ENCODE measurements at regions not wholly inside any gene's neighbourhood (a gene's known extent, or its start where the extent isn't known, plus 50 kb on each side); places are given as distances from the start of the nearest gene placed in this dataset.
"Not testable (repeated sequence)": the region's sequence is repeated elsewhere in the genome, so short reads cannot be mapped to it uniquely, and the experiment has no call there.

DNA sequence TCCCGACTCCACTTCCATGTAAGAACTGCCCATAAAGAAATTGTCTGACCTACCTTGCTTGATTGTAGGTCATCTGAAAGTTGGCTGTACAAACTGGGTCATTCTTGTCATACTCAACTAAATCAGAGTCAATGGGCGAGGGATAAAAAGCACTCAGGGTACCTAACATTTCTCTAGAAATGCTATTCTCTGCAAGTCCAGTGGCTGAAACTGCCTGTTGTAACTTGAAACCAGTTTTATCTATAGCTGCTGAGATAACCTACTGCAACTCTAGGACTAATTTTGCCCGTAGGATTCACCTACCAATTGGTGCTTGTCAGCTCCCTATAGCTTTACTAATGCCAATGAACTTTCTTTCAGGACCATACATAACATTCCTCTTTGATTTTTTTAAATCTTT lies 100.1 kb upstream of the GRIN2A start:
- H3K79me2 ChIP-seq (ENCODE audit: control insufficient read depth, insufficient read depth, low read length): no peaks in the 10 kb centered on the region
- ChIA-PET CTCF (no interaction called here), POLR2A (no interaction called here)

DNA sequence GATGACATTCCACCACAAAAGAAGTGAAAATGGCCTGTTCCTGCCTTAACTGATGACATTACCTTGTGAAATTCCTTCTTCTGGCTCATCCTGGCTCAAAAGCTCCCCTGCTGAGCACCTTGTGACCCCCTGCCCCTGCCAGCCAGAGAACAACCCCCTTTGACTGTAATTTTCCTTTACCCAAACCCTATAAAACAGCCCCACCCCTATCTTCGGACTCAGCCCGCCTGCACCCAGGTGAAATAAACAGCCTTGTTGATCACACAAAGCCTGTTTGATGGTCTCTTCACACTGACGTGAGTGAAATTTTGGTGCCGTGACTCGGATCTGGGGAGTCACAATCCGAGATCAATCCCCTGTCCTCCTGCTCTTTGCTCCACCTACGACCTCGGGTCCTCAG lies 101.0 kb upstream of the GRIN2A start:
- WGBS (ENCODE audit: insufficient coverage): 96% methylated on average over 8 of the region's 8 CpGs

More for the DNA sequence above, 100.1 kb upstream of the GRIN2A start:
- H3K9me3 ChIP-seq (ENCODE audit: control extremely low read depth in 1 of 3, control insufficient read depth in 2 of 3, insufficient read depth in 1 of 3, low read length in 2 of 3): peaks cover 0 to 15% (median 5%) of the 10 kb centered on the region in 3 donors
- no peaks in the 10 kb centered on the region for H4K20me1 ChIP-seq (ENCODE audit: control insufficient read depth, insufficient read depth, low read length, poor library complexity, severe bottlenecking)
- intact Hi-C loops (cut with micrococcal nuclease): no loop called here
- Mint-ChIP-seq H3K9me3 (ENCODE audit: insufficient read depth) (peaks cover 2% of the 10 kb centered on the region), H3K4me1 (peaks cover 3% of the 10 kb centered on the region), H3K4me3 (no peak overlapping the region), H3K27ac (no peak overlapping the region), H3K27me3 (no peaks in the 10 kb centered on the region)
- H3K27ac ChIP-seq (ENCODE audit: low read length in 2 of 2): no peak overlapping the region
- H2AFZ ChIP-seq (ENCODE audit: insufficient read depth, low read depth, low read length, poor library complexity, severe bottlenecking): no peak overlapping the region
- ATAC-seq (ENCODE audit: low read depth) (no peak), DNase-seq (no peak)
- no peak overlapping the region for H3K9ac ChIP-seq (ENCODE audit: low read length)
- H3K4me2 ChIP-seq (replicated peaks; ENCODE audit: low read depth, low read length, poor library complexity, severe bottlenecking): no peak overlapping the region
- TF ChIP-seq EZH2 (IDR thresholded peaks at IDR 0.05; ENCODE audit: borderline replicate concordance, insufficient read depth, low read depth, low read length, poor library complexity, severe bottlenecking): no peak
- TF ChIP-seq, protein P1, sequence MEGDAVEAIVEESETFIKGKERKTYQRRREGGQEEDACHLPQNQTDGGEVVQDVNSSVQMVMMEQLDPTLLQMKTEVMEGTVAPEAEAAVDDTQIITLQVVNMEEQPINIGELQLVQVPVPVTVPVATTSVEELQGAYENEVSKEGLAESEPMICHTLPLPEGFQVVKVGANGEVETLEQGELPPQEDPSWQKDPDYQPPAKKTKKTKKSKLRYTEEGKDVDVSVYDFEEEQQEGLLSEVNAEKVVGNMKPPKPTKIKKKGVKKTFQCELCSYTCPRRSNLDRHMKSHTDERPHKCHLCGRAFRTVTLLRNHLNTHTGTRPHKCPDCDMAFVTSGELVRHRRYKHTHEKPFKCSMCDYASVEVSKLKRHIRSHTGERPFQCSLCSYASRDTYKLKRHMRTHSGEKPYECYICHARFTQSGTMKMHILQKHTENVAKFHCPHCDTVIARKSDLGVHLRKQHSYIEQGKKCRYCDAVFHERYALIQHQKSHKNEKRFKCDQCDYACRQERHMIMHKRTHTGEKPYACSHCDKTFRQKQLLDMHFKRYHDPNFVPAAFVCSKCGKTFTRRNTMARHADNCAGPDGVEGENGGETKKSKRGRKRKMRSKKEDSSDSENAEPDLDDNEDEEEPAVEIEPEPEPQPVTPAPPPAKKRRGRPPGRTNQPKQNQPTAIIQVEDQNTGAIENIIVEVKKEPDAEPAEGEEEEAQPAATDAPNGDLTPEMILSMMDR (IDR thresholded peaks at IDR 0.05): no peak
- WGBS (ENCODE audit: insufficient coverage): 90% methylated on average over 2 of the region's 3 CpGs
- H3K4me3 ChIP-seq (ENCODE audit: control extremely low read depth in 1 of 5, extremely low read depth in 1 of 5, insufficient read depth in 1 of 5, low read depth in 2 of 5, low read length in 4 of 5): no peak overlapping the region
- H3K36me3 ChIP-seq (replicated peaks in 1 of 2; ENCODE audit: control extremely low read depth in 1 of 2, control insufficient read depth in 1 of 2, extremely low read depth in 1 of 2, insufficient read depth in 2 of 2, low read length in 1 of 2): no peaks in the 10 kb centered on the region
- peaks cover 0 to 3% of the 10 kb centered on the region in 2 donors for H3K4me1 ChIP-seq (ENCODE audit: control insufficient read depth in 2 of 2, insufficient read depth in 2 of 2, low read length in 2 of 2)
- no peaks in the 10 kb centered on the region for H3K27me3 ChIP-seq (replicated peaks in 1 of 4; ENCODE audit: control extremely low read depth in 1 of 4, control insufficient read depth in 3 of 4, insufficient read depth in 4 of 4, low read length in 3 of 4)

DNA sequence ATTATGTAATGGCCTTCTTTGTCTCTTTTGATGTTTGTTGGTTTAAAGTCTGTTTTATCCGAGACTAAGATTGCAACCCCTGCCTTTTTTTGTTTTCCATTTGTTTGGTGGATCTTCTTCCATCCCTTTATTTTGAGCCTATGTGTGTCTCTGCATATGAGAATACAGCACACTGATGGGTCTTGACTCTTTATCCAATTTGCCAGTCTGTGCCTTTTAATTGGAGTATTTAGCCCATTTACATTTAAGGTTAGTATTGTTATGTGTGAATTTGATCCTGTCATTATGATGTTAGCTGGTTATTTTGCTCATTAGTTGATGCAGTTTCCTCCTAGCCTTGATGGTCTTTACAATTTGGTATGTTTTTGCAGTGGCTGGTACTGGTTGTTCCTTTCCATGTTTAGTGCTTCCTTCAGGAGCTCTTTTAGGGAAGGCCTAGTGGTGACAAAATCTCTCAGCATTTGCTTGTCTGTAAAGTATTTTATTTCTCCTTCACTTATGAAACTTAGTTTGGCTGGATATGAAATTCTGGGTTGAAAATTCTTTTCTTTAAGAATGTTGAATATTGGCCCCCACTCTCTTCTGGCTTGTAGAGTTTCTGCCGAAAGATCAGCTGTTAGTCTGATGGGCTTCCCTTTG lies 95.3 kb upstream of the ATF7IP2 start:
- H3K9me3 Mint-ChIP-seq (ENCODE audit: insufficient read depth); H3K27ac Mint-ChIP-seq; H3K27ac ChIP-seq (ENCODE audit: low read length in 2 of 2); ATAC-seq (ENCODE audit: low read depth); H3K4me3 ChIP-seq (ENCODE audit: control extremely low read depth in 1 of 5, extremely low read depth in 1 of 5, insufficient read depth in 1 of 5, low read depth in 2 of 5, low read length in 4 of 5); H4K20me1 ChIP-seq (ENCODE audit: control insufficient read depth, insufficient read depth, low read length, poor library complexity, severe bottlenecking); CTCF ChIA-PET; H3K27me3 ChIP-seq (replicated peaks in 1 of 4; ENCODE audit: control extremely low read depth in 1 of 4, control insufficient read depth in 3 of 4, insufficient read depth in 4 of 4, low read length in 3 of 4); H3K9ac ChIP-seq (ENCODE audit: low read length); H3K79me2 ChIP-seq (ENCODE audit: control insufficient read depth, insufficient read depth, low read length); H3K4me2 ChIP-seq (replicated peaks; ENCODE audit: low read depth, low read length, poor library complexity, severe bottlenecking); H3K4me3 Mint-ChIP-seq; DNase-seq; H3K36me3 ChIP-seq (replicated peaks in 1 of 2; ENCODE audit: control extremely low read depth in 1 of 2, control insufficient read depth in 1 of 2, extremely low read depth in 1 of 2, insufficient read depth in 2 of 2, low read length in 1 of 2); POLR2A ChIA-PET; H2AFZ ChIP-seq (ENCODE audit: insufficient read depth, low read depth, low read length, poor library complexity, severe bottlenecking); H3K27me3 Mint-ChIP-seq; H3K4me1 ChIP-seq (ENCODE audit: control insufficient read depth in 2 of 2, insufficient read depth in 2 of 2, low read length in 2 of 2); H3K9me3 ChIP-seq (ENCODE audit: control extremely low read depth in 1 of 3, control insufficient read depth in 2 of 3, insufficient read depth in 1 of 3, low read length in 2 of 3): not testable (repeated sequence)
- intact Hi-C loops (cut with micrococcal nuclease): loop anchor here (10.0 kb wide), 1 partner anchor 1196 kb away; the partner anchor contains the start of gene HAPSTR1
- WGBS (ENCODE audit: insufficient coverage): no CpG with 5 or more reads among the region's 2 CpGs
- H3K4me1 Mint-ChIP-seq: peaks cover 15% of the 10 kb centered on the region

More for the DNA sequence above, 101.0 kb upstream of the GRIN2A start:
- H3K4me1 Mint-ChIP-seq; H4K20me1 ChIP-seq (ENCODE audit: control insufficient read depth, insufficient read depth, low read length, poor library complexity, severe bottlenecking); ATAC-seq (ENCODE audit: low read depth); H3K4me3 ChIP-seq (ENCODE audit: control extremely low read depth in 1 of 5, extremely low read depth in 1 of 5, insufficient read depth in 1 of 5, low read depth in 2 of 5, low read length in 4 of 5); H3K79me2 ChIP-seq (ENCODE audit: control insufficient read depth, insufficient read depth, low read length); DNase-seq; H3K4me3 Mint-ChIP-seq; H3K4me2 ChIP-seq (replicated peaks; ENCODE audit: low read depth, low read length, poor library complexity, severe bottlenecking); H3K9me3 ChIP-seq (ENCODE audit: control extremely low read depth in 1 of 3, control insufficient read depth in 2 of 3, insufficient read depth in 1 of 3, low read length in 2 of 3); H3K4me1 ChIP-seq (ENCODE audit: control insufficient read depth in 2 of 2, insufficient read depth in 2 of 2, low read length in 2 of 2); H3K27me3 Mint-ChIP-seq; H3K36me3 ChIP-seq (replicated peaks in 1 of 2; ENCODE audit: control extremely low read depth in 1 of 2, control insufficient read depth in 1 of 2, extremely low read depth in 1 of 2, insufficient read depth in 2 of 2, low read length in 1 of 2); H3K9me3 Mint-ChIP-seq (ENCODE audit: insufficient read depth); CTCF ChIA-PET; H3K9ac ChIP-seq (ENCODE audit: low read length); H3K27me3 ChIP-seq (replicated peaks in 1 of 4; ENCODE audit: control extremely low read depth in 1 of 4, control insufficient read depth in 3 of 4, insufficient read depth in 4 of 4, low read length in 3 of 4); POLR2A ChIA-PET; H2AFZ ChIP-seq (ENCODE audit: insufficient read depth, low read depth, low read length, poor library complexity, severe bottlenecking); intact Hi-C loops (cut with micrococcal nuclease); H3K27ac ChIP-seq (ENCODE audit: low read length in 2 of 2): not testable (repeated sequence)
- H3K27ac Mint-ChIP-seq: peak overlapping the region; percentile 21

Measured in B cell (primary cell).